H1 (cell line): ENCODE measurements at regions not wholly inside any gene's neighbourhood (a gene's known extent, or its start where the extent isn't known, plus 50 kb on each side); places are given as distances from the start of the nearest gene placed in this dataset.

ENCODE experiments used
- CTCF ChIA-PET: fragments of 300-600 bp; sonication (Branson Sonifier 250); formaldehyde crosslinking; loops from one replicate; lab custom pipeline; 2021; ENCODE audit not compliant: partially characterized antibody; lab: Charles Lee
- POLR2A ChIA-PET: fragments of 300-600 bp; sonication (Branson Sonifier 250); formaldehyde crosslinking; loops from one replicate; lab custom pipeline; 2021; ENCODE audit warnings: inconsistent platforms; ENCODE audit not compliant: partially characterized antibody; lab: Charles Lee
- DNase-seq, 2 experiments: peaks; one replicate each; pipeline versions ENCODE4 v3.0.0 to v3.0.0-alpha.2; 2010 to 2022; ENCODE audit warnings: low spot score in 2 of 2, low read depth in 1 of 2, mixed read lengths in 1 of 2
- FAIRE-seq: peaks from 2 replicates; lab custom pipeline; 2011; peaks lifted over from hg19 to GRCh38; lab: Jason Lieb, UNC
- H2AFZ ChIP-seq: 2 replicates; pipeline ENCODE4 v1.8.1; 2012; ENCODE audit warnings: low read length, inconsistent platforms
- H2AK5ac ChIP-seq: 2 replicates; pipeline ENCODE4 v1.6.1; 2013; ENCODE audit warnings: low read depth, low read length
- H2BK120ac ChIP-seq: replicated peaks from 2 replicates; pipeline ENCODE3; 2013; ENCODE audit warnings: low read depth, low read length, inconsistent platforms
- H2BK12ac ChIP-seq: 2 replicates; pipeline ENCODE4 v1.6.1; 2013; ENCODE audit warnings: low read depth, low read length
- H2BK15ac ChIP-seq: 2 replicates; pipeline ENCODE4 v1.6.1; 2013; ENCODE audit warnings: low read length
- H2BK20ac ChIP-seq: 2 replicates; pipeline ENCODE4 v1.6.1; 2013; ENCODE audit warnings: low read length
- H2BK5ac ChIP-seq: 2 replicates; pipeline ENCODE4 v1.6.1; 2013; ENCODE audit warnings: low read depth, low read length
- H3K14ac ChIP-seq: 2 replicates; pipeline ENCODE4 v1.6.1; 2013; ENCODE audit warnings: inconsistent platforms; ENCODE audit not compliant: insufficient read length
- H3K18ac ChIP-seq: 2 replicates; pipeline ENCODE4 v1.6.1; 2013; ENCODE audit warnings: low read length; ENCODE audit errors: extremely low read depth
- H3K23ac ChIP-seq: 2 replicates; pipeline ENCODE4 v1.6.1; 2013; ENCODE audit warnings: inconsistent platforms; ENCODE audit not compliant: insufficient read length
- H3K23me2 ChIP-seq: 2 replicates; pipeline ENCODE4 v1.6.1; 2013; ENCODE audit warnings: low read depth, low read length
- H3K27ac ChIP-seq: 2 replicates; pipeline ENCODE4 v1.6.1; 2011; ENCODE audit warnings: low read depth, low read length, inconsistent platforms
- H3K27me3 ChIP-seq, 4 experiments: replicated peaks in 1 of 4; 1 replicate in 1 of 4; 2 replicates in 3 of 4; pipeline versions ENCODE4 v1.6.1 to v1.8.1; 2011 to 2013; ENCODE audit warnings: low read length in 3 of 4, mild to moderate bottlenecking in 3 of 4, inconsistent platforms in 2 of 4, mixed read lengths in 2 of 4, moderate library complexity in 1 of 4; ENCODE audit not compliant: control insufficient read depth in 3 of 4, insufficient read depth in 3 of 4; ENCODE audit errors: extremely low read depth in 1 of 4
- H3K36me3 ChIP-seq, 4 experiments: 2 replicates each; pipeline versions ENCODE4 v1.6.1 to v1.8.1; 2011 to 2013; ENCODE audit warnings: mild to moderate bottlenecking in 4 of 4, low read length in 3 of 4, moderate library complexity in 2 of 4, control low read depth in 1 of 4, inconsistent platforms in 1 of 4; ENCODE audit not compliant: insufficient read depth in 4 of 4, control insufficient read depth in 2 of 4
- H3K4ac ChIP-seq: replicated peaks from 2 replicates; pipeline ENCODE3; 2013; ENCODE audit warnings: low read length, low read depth, mixed read lengths, inconsistent platforms; ENCODE audit not compliant: insufficient read length
- H3K4me1 ChIP-seq, 4 experiments: replicated peaks in 1 of 4; 1 replicate in 1 of 4; 2 replicates in 3 of 4; pipeline versions ENCODE4 v1.6.1 to v1.8.1; 2011 to 2013; ENCODE audit warnings: low read length in 3 of 4, inconsistent platforms in 2 of 4, mixed read lengths in 1 of 4; ENCODE audit not compliant: insufficient read depth in 4 of 4, control insufficient read depth in 3 of 4
- H3K4me2 ChIP-seq, 2 experiments: 2 replicates each; pipeline versions ENCODE4 v1.6.1 to v1.8.1; 2011 to 2013; ENCODE audit warnings: low read depth in 2 of 2, low read length in 2 of 2, control low read depth in 1 of 2, inconsistent platforms in 1 of 2, mild to moderate bottlenecking in 1 of 2; ENCODE audit not compliant: insufficient read depth in 1 of 2
- H3K4me3 ChIP-seq, 4 experiments: fragments of 200-600, 300-600 bp in 1 of 4; sonication (generic), shearing (Covaris generic), sonication (Bioruptor Twin) in 1 of 4; 2 replicates each; pipeline versions ENCODE4 v1.5.1 to v1.8.1; 2011 to 2016; ENCODE audit warnings: low read length in 4 of 4, low read depth in 3 of 4, control low read depth in 2 of 4, inconsistent platforms in 2 of 4, mild to moderate bottlenecking in 2 of 4, mixed read lengths in 1 of 4, moderate library complexity in 1 of 4; ENCODE audit not compliant: insufficient read depth in 2 of 4; ENCODE audit errors: extremely low read depth in 1 of 4
- H3K56ac ChIP-seq: replicated peaks from 2 replicates; pipeline ENCODE3; 2013; ENCODE audit warnings: low read depth, mild to moderate bottlenecking, mixed read lengths, low read length, inconsistent platforms; ENCODE audit not compliant: insufficient read length
- H3K79me1 ChIP-seq: 2 replicates; pipeline ENCODE4 v1.6.1; 2013; ENCODE audit warnings: low read depth, low read length, control low read depth
- H3K79me2 ChIP-seq, 2 experiments: 2 replicates each; pipeline versions ENCODE4 v1.6.1 to v1.8.1; 2012 to 2013; ENCODE audit warnings: low read length in 2 of 2, mild to moderate bottlenecking in 2 of 2, inconsistent platforms in 1 of 2; ENCODE audit not compliant: insufficient read depth in 2 of 2, control insufficient read depth in 1 of 2
- H3K9ac ChIP-seq, 4 experiments: replicated peaks in 1 of 4; 1 replicate in 1 of 4; 2 replicates in 3 of 4; pipeline versions ENCODE4 v1.6.1 to v1.8.1; 2011 to 2013; ENCODE audit warnings: low read depth in 3 of 4, low read length in 3 of 4, control low read depth in 2 of 4, mild to moderate bottlenecking in 2 of 4, moderate library complexity in 2 of 4, inconsistent platforms in 1 of 4; ENCODE audit errors: extremely low read depth in 1 of 4
- H3K9me3 ChIP-seq, 2 experiments: 2 replicates each; pipeline versions ENCODE4 v1.6.1 to v1.8.1; 2012 to 2013; ENCODE audit warnings: mild to moderate bottlenecking in 2 of 2, moderate library complexity in 2 of 2, control low read depth in 1 of 2, inconsistent platforms in 1 of 2, low read depth in 1 of 2, low read length in 1 of 2, mixed read lengths in 1 of 2; ENCODE audit not compliant: insufficient read depth in 2 of 2
- H4K20me1 ChIP-seq, 2 experiments: replicated peaks in 1 of 2; 2 replicates each; pipeline versions ENCODE3 to v1.8.1; 2011 to 2013; ENCODE audit warnings: inconsistent platforms in 2 of 2, low read length in 2 of 2, mild to moderate bottlenecking in 1 of 2; ENCODE audit not compliant: insufficient read depth in 2 of 2, control insufficient read depth in 1 of 2
- H4K5ac ChIP-seq: 2 replicates; pipeline ENCODE4 v1.6.1; 2013; ENCODE audit warnings: low read length, low read depth, mixed read lengths, inconsistent platforms; ENCODE audit not compliant: insufficient read length
- H4K8ac ChIP-seq: 2 replicates; pipeline ENCODE4 v1.8.0; 2013; ENCODE audit warnings: mild to moderate bottlenecking, moderate library complexity, low read length, inconsistent platforms; ENCODE audit not compliant: insufficient read depth; ENCODE audit errors: extremely low read depth
- H4K91ac ChIP-seq: replicated peaks from 2 replicates; pipeline ENCODE3; 2013; ENCODE audit warnings: low read length, mixed read lengths, inconsistent platforms; ENCODE audit not compliant: insufficient read length
- JUN ChIP-seq: IDR thresholded peaks from 2 replicates; pipeline ENCODE4 v1.6.1; 2011; ENCODE audit warnings: low read depth, mild to moderate bottlenecking, improper control_type of control experiment, low read length
- MAFK ChIP-seq: IDR thresholded peaks from 2 replicates; pipeline ENCODE4 v1.6.1; 2012; ENCODE audit warnings: low read depth, mild to moderate bottlenecking, improper control_type of control experiment, low read length
- PHF8 ChIP-seq: fragments of 200-600 bp; sonication (generic); conservative IDR thresholded peaks from 2 replicates; pipeline ENCODE4 v1.7.1; 2012; ENCODE audit warnings: low read depth, mild to moderate bottlenecking, inconsistent platforms, low read length, moderate library complexity
- TF ChIP-seq, protein P1 (sequence below): IDR thresholded peaks from 2 replicates; pipeline ENCODE4 v1.6.1; 2012; ENCODE audit warnings: inconsistent platforms

DNA sequence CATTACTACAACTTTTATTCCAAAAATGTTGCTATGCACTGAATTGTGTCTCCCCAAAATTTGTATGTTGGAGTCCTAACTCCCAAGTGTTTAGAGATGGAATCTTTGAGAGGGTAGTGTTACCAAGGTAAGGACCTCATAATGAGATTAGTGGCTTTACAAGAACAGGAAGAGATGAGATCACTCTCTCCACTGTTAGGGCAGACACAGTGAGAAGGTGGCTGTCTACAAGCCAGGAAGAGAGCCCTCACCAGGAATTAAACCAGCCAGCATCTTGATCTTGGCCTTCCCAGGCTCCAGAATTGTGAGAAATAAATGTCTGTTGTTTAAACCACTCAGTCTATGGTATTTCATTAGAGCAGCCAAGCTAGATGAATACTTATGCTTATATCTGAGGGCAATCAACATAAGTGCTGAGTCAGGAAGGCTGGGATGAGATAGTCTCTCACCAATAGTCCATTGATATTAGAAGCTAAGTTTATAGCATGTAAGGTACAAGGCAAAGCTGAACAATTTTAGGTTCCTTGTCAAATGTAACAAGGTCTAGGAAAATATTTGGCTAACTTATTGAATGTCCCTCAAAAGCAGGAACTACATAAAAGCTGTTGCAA, 317.6 kb upstream of the REG3G start:
- no peaks in the 10 kb centered on the region for H3K79me1 ChIP-seq
- H3K27ac ChIP-seq: no peak overlapping the region
- H4K8ac ChIP-seq: no peak overlapping the region
- H2AFZ ChIP-seq: no peak overlapping the region
- H3K18ac ChIP-seq: no peak overlapping the region
- H3K36me3 ChIP-seq: no peaks in the 10 kb centered on the region
- POLR2A ChIA-PET: no interaction called here
- H3K23me2 ChIP-seq: no peaks in the 10 kb centered on the region; the same call in 1 of the 2 replicates
- H4K5ac ChIP-seq: no peak overlapping the region
- no peak overlapping the region for H3K4me3 ChIP-seq
- no peak overlapping the region for H3K14ac ChIP-seq
- H4K20me1 ChIP-seq: no peaks in the 10 kb centered on the region
- no peak overlapping the region for H3K4ac ChIP-seq
- H3K9me3 ChIP-seq: no peaks in the 10 kb centered on the region
- no peak overlapping the region for H3K56ac ChIP-seq
- no peaks in the 10 kb centered on the region for H3K4me1 ChIP-seq
- H3K4me2 ChIP-seq: no peak overlapping the region
- TF ChIP-seq, protein P1, sequence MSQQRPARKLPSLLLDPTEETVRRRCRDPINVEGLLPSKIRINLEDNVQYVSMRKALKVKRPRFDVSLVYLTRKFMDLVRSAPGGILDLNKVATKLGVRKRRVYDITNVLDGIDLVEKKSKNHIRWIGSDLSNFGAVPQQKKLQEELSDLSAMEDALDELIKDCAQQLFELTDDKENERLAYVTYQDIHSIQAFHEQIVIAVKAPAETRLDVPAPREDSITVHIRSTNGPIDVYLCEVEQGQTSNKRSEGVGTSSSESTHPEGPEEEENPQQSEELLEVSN: no peak
- TF ChIP-seq JUN (no peak), PHF8 (no peak), MAFK (peak; percentile 68)
- H2AK5ac ChIP-seq: no peak overlapping the region
- H4K91ac ChIP-seq: no peak overlapping the region
- no peak overlapping the region for H2BK15ac ChIP-seq
- no peaks in the 10 kb centered on the region for H3K79me2 ChIP-seq
- H3K9ac ChIP-seq: no peak overlapping the region
- no peak overlapping the region for H2BK20ac ChIP-seq
- CTCF ChIA-PET: interaction anchor here (1.1 kb wide), 1 partner anchor 35 kb away, joined by 8 read pairs; no protein-coding TSS in a partner anchor
- no peak overlapping the region for H3K23ac ChIP-seq
- no peak overlapping the region for H2BK120ac ChIP-seq
- FAIRE-seq (no peak), DNase-seq (no peak)
- H3K27me3 ChIP-seq: no peaks in the 10 kb centered on the region
- no peak overlapping the region for H2BK12ac ChIP-seq
- no peak overlapping the region for H2BK5ac ChIP-seq
